ENCODE measurements at regions not wholly inside any gene's neighbourhood (a gene's known extent, or its start where the extent isn't known, plus 50 kb on each side); places are given as distances from the start of the nearest gene placed in this dataset.

DNA sequence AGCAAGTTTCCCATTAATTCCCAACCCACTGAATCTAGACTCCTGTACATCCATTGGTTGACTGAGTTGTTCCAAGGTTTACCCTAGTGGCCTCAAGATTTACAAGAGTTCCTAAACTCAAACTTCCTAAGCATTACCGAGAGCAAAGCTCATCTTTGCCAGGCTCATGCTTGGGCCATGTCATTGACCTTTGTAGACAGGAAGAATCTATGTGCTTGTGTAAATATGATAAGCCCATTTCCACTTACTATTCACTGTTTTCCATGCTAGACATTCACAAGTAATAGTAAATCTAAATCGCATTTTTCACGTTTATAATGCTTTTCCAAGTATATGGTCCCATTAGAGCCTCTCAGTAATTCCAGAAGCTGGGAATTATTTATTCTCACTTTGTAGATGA is 534.5 kb upstream of the CLINT1 start:
- DNase-seq, result no peak

DNA sequence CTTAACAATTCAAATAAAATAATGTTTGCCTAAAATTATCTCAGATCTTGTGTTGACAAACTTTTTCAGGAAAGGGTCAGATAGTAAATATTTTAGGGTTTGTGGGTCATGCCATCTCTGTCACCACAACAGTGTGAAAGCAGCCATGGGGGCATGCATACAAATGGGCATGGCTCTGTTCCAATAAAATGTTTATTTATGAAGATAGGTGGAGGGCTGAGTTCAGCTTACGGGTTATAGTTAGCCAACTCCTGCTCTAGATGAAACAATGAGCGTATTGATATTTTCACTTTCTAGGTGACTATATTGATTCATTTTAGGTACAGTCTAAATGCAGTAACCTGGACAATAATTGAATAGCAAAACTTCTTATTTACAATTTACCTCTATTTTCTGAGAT is 533.8 kb upstream of the CLINT1 start:
- DNase-seq, result no peak

DNA sequence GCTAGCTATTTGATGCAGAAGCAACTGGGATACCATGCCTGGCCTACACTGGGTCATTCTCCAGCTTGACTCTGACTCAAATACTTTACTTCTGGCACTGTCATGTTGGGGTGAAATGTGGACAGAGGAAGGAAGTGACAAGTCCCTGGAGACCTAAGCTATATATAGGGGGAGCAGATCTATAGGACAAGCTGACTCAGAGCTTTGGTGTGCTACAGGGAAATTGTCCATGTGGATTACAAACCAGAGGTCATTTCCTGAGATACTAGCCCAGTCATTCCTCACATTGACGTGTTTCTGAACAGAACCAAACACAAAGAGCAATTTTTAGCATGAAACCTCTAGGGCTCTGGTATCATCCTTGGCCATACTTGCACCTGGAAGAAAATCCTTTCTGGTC is 531.6 kb upstream of the CLINT1 start:
- DNase-seq, result peak; percentile 60

DNA sequence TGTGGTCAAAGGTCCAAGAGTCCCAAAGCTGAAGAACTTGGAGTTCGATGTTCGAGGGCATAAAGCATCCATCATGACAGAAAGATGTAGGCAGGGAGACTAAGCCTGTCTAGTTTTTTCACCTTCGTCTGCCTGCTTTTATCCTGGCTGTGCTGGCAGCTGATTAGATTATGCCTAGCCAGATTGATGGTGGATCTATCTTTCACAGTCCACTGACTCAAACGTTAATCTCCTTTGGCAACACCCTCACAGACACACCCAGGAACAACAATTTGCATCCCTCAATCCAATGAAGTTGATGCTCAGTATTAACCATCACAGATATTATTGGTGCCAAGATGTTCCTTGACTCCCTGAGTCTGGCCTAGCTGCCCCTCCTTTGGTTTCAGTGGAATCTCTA is 530.8 kb upstream of the CLINT1 start:
- DNase-seq, result no peak

DNA sequence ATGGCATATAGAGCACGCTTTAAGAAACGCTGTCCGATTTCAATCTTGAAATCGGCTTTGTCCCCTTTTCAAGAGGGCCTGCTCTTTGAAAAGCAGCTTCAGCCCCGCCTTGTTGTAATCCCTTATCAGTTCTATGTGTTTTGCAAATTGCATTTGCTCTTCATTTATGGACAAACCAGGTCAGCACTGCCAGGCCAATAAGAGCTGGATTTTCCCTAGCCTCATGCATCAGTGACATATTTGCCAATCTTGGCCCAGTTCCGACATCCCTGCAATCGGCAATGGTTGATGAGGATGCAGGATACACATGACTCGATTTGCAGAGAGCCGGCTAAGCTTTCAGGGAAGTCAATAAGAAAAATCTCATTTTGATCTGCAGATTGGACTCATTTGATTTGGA is 529.1 kb upstream of the CLINT1 start:
- DNase-seq, result no peak

DNA sequence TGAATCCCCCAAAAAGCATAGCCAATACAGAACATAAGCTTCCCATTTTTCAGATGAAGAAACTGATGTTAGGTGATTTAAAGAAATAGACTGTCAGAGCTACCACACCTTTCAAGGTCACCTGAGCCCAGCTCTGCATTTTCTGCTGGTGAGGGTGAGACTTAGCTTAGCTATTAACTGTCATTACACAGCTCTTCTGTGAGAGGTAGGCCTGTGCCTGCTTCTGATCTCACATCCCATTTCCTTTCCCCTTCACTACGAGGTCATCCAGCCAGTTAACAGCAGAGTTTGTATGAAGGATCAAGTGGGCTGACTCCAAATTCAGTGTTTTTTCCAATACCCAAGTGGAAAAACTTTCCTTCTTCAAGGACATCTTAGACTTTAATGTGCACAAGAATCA is 528.6 kb upstream of the CLINT1 start:
- DNase-seq, result no peak

DNA sequence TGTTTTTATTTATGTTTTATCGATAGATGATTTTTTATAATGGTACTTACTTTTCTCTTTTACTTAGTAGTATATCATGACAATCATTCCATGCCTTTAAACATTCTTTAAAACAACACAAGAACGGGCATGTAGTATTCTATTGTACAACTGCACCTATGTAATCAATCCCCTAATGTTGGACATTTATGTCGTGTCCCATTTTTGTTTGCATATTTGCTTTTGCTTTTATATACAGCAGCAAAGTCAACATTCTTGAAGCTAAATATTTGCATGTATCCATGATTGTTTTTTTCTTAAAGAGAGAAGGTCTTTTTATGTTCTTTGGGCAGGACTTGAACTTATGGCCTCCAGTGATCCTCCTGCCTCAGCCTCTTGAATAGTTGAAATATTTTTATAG is 527.0 kb upstream of the CLINT1 start:
- no peak for DNase-seq

DNA sequence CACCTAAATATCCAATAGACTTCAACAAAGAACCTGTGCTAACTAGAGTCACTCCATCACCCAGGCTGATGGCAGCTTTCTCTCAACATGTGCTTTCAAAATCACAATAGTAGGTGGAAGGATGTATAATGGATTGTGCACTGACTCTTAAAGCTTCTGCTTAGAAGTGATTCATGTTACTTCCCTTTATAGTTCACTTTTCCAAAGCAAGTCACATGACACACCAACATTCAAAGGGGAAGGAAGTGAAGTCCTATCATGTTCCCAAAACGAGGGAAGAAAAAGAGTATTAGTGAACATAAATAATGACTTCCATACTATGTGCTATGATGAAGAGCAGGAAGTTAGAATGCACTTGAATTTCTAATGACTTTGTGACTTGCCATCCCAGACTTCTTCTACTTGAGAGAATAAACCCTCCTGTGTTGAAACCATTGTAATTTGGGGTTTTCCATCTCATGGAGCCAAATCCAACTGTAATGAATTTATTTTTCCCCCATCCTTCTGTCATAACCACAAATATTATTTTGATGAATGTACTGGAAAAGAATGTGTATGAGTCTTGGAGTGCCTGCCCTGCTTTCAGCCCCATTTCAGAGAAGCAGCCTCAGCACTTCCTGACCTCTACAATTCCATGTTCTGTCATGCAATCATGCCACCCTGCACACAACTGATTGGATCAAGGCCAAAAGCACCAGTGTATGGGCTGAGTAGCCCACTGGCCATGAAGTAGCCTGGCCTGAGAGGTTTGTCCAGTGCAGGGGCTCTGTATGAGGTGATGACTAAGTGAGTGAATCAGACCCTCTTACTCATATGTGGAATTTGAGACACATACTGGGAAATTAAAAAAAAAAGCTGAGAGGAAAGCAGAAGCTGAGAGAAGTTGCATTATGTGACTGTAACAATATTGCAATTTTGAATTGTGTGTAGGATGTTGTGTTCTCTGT is 525.9 kb upstream of the CLINT1 start:
- DNase-seq, result peak; percentile 82

DNA sequence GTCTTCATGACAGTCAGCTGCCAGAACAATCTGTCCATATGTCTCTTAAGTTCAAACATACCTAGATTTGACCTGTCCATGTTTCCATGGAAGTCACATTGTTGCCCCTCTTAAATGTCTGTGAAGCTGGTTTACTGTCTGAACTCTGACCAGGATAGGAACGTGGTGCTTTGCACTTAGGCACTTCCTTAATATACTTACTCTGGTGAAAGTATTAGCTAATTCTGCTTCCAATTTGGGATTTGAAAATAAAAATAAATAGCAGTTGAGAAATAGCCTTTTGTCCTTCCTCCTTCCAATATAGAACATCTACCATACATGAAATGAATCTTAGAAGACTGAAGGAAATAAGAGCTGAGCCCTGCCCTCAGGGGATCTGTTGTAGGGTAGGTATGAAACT is 524.5 kb upstream of the CLINT1 start:
- DNase-seq, result peak; percentile 66

DNA sequence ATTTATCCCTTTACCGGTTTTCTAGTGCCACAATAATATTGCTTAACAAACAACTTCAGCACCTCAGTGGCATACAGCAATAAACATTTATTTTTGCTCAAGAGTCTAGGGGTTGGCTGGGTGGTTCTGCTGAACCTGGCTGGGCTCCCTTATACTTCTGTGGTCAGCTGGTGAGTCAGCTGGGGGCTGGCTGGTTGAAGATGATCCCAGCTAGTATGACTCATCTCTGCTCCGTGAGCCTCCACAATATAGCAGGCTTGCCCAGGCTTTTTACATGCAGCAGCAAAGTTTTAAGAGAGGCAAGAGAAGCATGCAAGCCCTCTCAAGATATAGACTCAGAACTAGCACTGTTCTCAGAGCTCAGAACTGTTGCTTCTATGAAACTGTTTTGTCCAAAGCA is 523.5 kb upstream of the CLINT1 start:
- DNase-seq, result peak; percentile 88

DNA sequence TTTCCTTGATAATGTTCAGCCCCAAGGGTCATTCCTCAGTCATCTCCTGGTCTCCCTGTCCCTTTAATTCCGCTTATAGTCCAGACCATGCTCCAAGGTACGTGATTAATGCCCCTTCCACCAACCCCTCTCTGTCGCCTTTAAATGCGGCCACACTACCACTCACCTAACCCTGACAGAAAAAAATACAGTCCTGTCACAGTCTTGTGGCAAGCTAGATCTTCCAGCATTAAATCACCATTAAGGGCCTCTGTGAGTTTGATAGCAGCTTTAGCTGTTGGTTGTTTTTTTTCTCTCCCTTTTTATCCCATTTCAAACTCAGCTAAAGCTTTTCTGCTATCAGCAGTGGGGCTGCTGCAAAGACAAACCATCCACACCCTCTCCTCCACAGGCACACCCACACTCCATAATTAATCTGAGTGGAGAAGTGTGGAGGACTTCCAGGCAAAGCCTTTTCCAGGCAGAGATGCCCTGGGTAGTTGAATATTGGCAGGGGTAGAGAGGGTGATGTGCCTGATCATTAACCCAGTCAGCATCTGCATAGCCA is 522.7 kb upstream of the CLINT1 start:
- no peak for DNase-seq

DNA sequence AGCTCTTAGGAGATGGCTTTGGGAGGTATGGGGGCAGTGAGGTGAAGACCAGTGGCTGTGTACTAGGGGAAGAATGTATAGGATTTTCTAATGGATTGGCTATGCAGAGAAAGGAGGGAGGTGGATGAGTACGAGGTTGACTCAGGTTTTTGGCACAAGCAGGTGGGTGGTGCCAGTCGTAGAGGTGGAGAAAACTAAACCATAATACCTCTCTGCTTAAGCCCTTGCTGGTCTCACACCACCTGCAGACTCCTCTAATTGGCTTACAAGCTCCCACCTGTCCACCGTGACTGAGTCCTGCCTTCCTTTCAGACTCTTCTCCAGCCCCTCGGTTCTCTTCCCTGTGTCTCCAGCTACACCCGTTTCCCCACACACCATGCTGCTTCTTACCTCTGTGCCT is 521.7 kb upstream of the CLINT1 start:
- no peak for DNase-seq

DNA sequence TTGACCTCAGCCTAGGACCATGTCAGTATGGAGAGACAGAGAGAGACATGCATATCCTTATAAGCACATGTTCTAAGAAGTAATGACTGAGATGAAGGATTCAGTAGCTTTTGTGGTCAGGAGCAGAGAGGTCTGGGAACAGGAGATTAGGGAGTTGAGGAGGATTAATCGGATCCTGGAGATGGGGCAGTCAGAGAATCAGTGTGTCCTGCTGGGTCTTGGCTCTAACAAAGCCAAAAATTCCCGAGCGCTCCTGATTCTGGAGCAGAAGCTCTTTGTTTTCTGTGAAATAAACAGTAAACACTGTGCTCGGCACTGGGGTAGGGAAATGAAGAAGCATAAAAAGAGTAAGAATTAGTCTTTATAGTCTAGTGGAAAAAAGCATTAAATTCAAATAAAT is 520.0 kb upstream of the CLINT1 start:
- no peak for DNase-seq

DNA sequence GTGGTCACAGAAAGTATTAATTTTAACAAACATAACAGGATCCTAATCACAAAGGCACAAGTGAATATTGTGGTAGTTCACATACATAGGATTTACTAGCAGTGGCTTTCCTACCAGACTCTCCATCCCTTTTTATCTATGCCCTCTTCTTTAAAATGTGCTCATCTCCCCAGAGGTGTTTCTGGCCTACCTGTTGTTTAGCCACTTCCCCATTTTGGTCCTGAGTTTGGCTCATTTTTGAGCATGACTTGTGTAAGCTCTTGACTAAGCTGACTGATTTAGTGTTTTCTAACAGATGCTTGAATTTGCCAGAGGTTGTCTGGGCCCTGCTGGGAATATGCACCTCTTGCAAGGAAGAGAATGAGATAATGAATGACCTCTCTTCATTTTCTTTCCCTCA is 517.7 kb upstream of the CLINT1 start:
- DNase-seq, result no peak

DNA sequence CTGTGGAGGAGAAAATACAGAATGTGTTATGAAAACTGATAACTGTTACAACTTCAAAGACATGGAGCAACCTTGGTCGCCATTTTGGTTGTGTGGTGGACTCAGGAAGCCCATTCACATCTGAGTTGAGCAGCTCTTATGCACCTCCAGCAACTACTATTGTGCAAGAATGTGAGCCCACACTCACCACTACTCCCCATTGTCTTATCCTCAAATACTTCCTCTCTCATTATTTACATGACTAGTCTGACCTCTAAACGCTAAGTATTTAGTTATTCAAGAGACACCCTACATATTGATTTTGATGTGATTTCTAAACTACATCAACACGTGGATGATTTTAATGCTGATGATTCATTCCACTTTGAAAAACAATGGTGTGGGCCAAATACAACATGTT is 516.6 kb upstream of the CLINT1 start:
- DNase-seq, result no peak

DNA sequence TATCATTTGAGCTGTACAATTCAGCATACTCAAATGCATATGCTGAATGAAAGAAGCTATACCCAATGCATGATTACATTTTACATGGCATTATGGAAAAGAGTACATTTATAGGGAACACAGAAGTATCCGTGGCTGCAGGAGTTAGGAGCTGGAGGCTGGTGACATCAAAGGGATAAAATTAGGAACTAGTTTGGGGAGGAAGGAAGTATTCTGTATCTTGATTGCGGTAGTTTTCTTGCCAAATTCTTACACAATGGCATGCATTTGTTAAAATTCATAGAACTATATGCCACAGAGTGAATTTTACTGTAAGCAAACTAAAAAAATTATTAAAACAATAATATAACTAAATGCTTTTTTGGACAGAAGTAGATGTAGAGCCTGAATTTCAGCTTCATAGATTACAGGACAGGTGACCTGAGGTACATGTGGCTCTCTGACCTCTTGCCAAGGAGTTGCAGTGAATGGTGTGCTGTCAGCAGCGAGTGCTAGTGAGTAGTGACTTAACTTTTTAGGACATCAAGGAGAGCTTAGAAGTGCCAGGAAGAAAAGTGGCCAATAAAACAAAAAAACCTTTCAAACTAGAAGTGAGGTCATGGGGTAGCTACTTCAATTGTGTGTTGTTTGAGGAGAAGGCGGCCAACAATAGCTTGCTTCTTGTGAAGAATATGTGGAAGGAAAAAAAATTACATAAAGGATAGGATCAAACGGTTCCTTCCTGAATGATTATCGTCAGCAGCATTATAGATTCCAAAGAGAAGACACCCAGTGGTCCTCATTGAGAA is 514.9 kb upstream of the CLINT1 start:
- DNase-seq, result peak; percentile 52

DNA sequence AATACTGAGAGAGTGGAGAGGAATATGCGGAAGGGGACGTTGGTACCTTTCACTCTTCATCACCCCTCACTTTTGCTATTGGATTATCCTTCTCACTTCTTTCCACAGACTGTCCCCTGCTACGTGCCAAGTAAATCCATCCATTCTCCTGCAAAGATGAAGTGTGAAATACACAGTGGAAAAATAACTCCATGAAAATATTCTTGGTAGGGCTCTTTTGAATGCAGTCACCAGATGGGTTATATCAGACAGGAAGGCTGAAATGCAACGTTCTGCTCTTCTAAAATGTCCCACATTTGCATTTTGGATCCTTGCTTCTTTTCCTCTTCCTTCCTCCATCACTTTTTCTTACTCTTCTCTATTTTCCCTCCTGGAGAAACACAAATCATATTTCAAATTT is 510.3 kb upstream of the CLINT1 start:
- DNase-seq, result no peak

DNA sequence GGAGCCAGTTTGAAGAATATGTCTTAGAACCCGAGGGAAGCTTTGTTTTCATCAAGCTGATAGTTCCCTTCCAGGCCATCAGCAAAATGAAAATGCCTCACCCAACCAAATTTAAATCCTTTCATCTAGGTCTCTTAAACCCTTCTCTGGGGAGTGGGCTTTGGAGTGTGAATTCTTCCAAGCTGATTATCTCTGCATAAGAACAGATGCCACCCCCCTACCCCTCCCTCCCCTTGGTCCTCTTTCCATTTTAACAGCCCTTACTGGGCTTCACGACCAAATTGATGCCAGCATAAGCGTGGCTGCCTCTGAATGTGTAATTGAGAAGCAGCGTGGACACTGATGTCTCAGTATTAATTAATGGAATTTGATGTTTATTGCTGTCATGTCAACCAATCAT is 509.7 kb upstream of the CLINT1 start:
- DNase-seq, result no peak

DNA sequence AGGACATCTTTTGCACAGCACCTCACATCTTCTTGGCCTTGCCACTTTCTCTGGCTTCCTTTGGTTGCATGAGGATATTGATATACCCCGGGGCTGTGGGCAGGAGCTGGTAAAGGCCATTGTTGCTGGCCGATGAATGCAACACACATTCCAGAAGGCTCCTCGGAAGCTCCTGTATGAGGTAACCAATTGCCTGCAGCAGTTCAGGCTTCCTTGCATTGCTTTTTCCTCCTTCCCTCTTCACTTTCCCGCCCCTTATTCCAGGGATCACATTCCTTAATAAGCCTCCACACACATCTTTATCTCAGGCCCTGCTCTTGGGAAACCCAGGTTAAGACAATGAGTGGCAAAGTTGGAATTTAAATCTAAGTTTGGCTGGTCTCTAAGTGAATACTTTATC is 505.4 kb upstream of the CLINT1 start:
- DNase-seq, result no peak

DNA sequence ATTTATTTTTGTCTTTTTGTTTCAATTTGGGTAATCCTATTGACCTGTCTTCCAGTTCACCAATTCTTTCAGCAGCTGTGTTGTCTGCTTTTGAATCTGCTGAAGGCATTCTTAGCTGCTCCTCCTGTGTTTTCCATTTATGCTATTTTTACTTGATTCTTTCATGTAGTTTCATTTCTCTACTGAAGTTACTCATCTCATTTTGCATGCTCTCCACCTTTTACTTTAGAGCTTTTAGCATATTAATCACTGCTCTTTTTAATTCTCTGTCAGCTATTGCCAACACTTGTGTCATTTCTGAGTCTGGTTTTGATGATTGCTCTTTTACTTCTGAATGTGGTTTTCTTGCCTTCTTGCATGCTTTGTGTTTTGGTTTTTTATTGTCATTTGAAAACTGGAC is 496.0 kb upstream of the CLINT1 start:
- DNase-seq, result peak; percentile 34

DNA sequence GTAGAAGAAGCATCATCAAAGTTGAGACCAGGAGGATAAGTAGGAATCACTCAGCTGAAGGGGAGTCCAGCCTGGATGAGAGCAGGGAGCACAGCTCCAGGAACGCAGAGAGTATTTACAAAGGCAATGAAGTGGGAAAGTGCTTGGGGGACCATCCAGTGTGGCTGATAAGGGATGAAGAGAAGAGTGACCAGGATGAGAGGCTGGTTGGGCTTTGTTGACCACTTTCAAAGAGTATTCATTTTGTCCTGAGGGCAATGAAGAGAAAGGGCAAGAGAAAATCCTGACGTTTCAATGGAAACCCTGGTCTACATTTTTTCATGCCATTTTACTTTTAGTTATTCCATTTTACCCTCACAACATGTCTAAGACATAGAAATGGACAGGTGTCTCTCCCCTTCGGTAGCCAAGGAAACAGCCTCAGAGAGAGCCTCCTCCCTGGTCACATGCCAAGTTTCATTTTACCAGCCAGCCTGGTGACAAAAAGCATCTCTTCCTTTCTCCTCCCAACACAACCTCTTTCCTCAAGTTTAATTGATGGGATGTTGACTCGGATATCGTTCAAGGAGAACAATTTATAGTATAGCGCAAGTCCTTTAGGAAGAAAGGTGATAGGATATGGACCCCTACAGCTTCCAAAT is 492.7 kb upstream of the CLINT1 start:
- DNase-seq, result no peak

DNA sequence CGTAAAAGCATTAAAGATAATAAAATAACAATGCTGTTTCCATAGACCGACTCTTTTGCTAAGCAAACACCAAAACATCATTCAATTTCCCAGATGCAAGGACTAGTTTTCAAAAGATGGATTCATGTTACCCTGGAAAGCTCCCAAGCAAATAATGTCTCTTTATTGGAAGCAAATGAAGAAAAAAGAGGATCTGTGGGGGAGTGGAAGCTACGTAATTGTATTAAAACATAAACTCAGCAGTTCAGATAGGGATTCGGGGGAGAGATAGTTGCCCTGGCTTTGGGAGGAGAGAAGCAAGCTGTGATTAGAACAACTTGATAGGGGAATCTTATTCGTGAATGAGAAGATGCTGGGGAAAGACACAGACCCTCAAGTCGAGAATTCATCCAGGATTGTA is 491.0 kb upstream of the CLINT1 start:
- no peak for DNase-seq

DNA sequence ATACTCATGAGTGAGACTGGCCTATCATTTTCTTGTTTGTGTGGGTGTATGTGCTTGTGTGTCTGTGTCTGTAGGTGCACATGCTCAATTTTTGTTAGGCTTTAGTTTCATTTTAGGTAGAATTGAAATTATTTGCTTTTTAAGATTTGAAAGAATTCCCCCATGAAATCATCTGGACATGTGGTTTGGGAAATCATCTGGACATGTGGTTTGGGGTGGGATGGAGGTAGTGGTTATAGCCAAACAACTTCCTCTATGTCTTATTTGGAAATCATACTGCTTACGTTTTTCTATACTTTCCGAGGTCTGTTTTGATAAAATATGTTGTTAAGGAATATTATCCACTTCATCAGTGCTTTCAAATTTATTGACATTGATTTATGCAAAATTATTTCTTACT is 485.4 kb upstream of the CLINT1 start:
- peak; percentile 80 for DNase-seq

DNA sequence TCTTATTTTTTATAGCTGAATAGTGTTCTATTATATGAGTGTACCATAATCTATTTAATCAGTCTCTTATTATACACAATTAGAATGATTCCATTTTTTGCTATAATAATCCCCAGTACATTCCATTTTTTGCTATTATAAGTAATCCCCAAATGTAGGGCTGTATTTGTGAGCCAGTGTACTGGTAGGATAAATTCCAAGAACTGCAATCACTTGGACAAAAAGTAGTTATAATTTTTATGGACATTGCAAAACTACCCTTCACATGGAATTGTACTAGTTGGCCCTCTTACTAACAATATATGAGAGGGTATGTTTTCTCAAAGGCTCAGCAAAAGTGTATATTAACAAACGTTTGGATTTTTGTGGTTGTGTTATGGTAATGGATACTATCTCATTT is 481.7 kb upstream of the CLINT1 start:
- DNase-seq, result no peak

Measured in suppressor macrophage treated with lipopolysaccharide for 4 hours (primary cell).